ENCODE measurements at regions not wholly inside any gene's neighbourhood (a gene's known extent, or its start where the extent isn't known, plus 50 kb on each side); places are given as distances from the start of the nearest gene placed in this dataset.

DNA sequence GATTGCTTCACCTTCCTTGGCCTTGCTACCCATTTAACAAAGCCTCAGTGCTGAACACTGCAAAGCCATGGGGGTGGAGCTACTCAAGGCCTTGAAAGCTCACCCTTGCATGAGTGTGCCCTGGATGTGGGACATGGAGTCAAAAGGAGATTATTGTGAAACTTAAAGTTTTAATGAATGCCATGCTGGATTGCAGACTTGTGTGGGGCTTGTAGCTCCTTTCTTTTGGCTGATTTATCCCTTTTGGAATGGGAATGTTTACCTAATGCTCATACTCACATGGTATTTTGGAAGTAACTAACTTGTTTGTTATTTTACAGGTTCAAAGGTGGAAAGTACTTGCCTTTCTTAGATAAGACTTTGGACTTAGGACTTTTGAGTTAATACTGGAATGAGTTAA, 538.5 kb upstream of the NECTIN3 start:
- no peak for TF ChIP-seq POLR2AphosphoS5 (IDR thresholded peaks at IDR 0.05)
- TF ChIP-seq MXI1 (conservative IDR thresholded peaks at IDR 0.05; ENCODE audit: poor library complexity, severe bottlenecking) = no peak
- TF ChIP-seq EP300 (conservative IDR thresholded peaks at IDR 0.05; ENCODE audit: poor library complexity, severe bottlenecking) = no peak
- TF ChIP-seq, protein P1, sequence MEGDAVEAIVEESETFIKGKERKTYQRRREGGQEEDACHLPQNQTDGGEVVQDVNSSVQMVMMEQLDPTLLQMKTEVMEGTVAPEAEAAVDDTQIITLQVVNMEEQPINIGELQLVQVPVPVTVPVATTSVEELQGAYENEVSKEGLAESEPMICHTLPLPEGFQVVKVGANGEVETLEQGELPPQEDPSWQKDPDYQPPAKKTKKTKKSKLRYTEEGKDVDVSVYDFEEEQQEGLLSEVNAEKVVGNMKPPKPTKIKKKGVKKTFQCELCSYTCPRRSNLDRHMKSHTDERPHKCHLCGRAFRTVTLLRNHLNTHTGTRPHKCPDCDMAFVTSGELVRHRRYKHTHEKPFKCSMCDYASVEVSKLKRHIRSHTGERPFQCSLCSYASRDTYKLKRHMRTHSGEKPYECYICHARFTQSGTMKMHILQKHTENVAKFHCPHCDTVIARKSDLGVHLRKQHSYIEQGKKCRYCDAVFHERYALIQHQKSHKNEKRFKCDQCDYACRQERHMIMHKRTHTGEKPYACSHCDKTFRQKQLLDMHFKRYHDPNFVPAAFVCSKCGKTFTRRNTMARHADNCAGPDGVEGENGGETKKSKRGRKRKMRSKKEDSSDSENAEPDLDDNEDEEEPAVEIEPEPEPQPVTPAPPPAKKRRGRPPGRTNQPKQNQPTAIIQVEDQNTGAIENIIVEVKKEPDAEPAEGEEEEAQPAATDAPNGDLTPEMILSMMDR (IDR thresholded peaks at IDR 0.05; ENCODE audit: poor library complexity, severe bottlenecking) = no peak
- no peak for TF ChIP-seq RAD21 (conservative IDR thresholded peaks at IDR 0.05)
- TF ChIP-seq EZH2 (IDR thresholded peaks at IDR 0.05; ENCODE audit: borderline replicate concordance, insufficient read depth, low read length, poor library complexity, severe bottlenecking) = no peak
- TF ChIP-seq, protein P2, sequence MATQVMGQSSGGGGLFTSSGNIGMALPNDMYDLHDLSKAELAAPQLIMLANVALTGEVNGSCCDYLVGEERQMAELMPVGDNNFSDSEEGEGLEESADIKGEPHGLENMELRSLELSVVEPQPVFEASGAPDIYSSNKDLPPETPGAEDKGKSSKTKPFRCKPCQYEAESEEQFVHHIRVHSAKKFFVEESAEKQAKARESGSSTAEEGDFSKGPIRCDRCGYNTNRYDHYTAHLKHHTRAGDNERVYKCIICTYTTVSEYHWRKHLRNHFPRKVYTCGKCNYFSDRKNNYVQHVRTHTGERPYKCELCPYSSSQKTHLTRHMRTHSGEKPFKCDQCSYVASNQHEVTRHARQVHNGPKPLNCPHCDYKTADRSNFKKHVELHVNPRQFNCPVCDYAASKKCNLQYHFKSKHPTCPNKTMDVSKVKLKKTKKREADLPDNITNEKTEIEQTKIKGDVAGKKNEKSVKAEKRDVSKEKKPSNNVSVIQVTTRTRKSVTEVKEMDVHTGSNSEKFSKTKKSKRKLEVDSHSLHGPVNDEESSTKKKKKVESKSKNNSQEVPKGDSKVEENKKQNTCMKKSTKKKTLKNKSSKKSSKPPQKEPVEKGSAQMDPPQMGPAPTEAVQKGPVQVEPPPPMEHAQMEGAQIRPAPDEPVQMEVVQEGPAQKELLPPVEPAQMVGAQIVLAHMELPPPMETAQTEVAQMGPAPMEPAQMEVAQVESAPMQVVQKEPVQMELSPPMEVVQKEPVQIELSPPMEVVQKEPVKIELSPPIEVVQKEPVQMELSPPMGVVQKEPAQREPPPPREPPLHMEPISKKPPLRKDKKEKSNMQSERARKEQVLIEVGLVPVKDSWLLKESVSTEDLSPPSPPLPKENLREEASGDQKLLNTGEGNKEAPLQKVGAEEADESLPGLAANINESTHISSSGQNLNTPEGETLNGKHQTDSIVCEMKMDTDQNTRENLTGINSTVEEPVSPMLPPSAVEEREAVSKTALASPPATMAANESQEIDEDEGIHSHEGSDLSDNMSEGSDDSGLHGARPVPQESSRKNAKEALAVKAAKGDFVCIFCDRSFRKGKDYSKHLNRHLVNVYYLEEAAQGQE (IDR thresholded peaks at IDR 0.05; ENCODE audit: borderline replicate concordance) = no peak
